Caco-2 (cell line): ENCODE measurements at regions not wholly inside any gene's neighbourhood (a gene's known extent, or its start where the extent isn't known, plus 50 kb on each side); places are given as distances from the start of the nearest gene placed in this dataset.

ENCODE experiments used
- BruUV-seq: library from RNA; stranded (reverse); fragments of 400-500 nt; replicated peaks from 2 replicates; lab custom pipeline; 2021; lab: Mats Ljungman, UMichigan
- CTCF ChIA-PET: fragments of 300-600 bp; sonication (Branson Sonifier 250); formaldehyde crosslinking; loops from one replicate; lab custom pipeline; 2022; ENCODE audit warnings: antibody characterized with exemption; lab: Charles Lee
- POLR2A ChIA-PET: fragments of 300-600 bp; sonication (Branson Sonifier 250); formaldehyde crosslinking; loops from one replicate; lab custom pipeline; 2022; ENCODE audit warnings: antibody characterized with exemption; lab: Charles Lee
- DNase-seq, 2 experiments: peaks; one replicate each; pipeline versions ENCODE4 v3.0.0 to v3.0.0-alpha.2; 2020 to 2022
- H3K27me3 ChIP-seq: replicated peaks from 2 replicates; pipeline ENCODE4 v1.6.0; 2011; ENCODE audit warnings: low read length; ENCODE audit not compliant: control insufficient read depth, insufficient read depth
- H3K36me3 ChIP-seq: 2 replicates; pipeline ENCODE4 v1.5.1; 2011; ENCODE audit warnings: low read length; ENCODE audit not compliant: control insufficient read depth, insufficient read depth
- H3K4me1 ChIP-seq: fragments of 250-450 bp; sonication (Bioruptor Pico); 2 replicates; pipeline ENCODE4 v1.5.1; 2020; ENCODE audit warnings: mild to moderate bottlenecking
- H3K4me3 ChIP-seq: 2 replicates; pipeline ENCODE4 v1.5.1; 2011; ENCODE audit warnings: low read depth, mild to moderate bottlenecking, control low read depth, low read length
- H3K9me3 ChIP-seq: fragments of 250-450 bp; sonication (Bioruptor Pico); 2 replicates; pipeline ENCODE4 v1.5.1; 2020; ENCODE audit warnings: mild to moderate bottlenecking, moderate library complexity
- H3K27ac Mint-ChIP-seq: one replicate; pipeline ENCODE4 v1.8.0; 2022; ENCODE audit warnings: mixed read lengths; ENCODE audit not compliant: unreplicated experiment
- H3K27me3 Mint-ChIP-seq: one replicate; pipeline ENCODE4 v1.8.0; 2022; ENCODE audit warnings: mixed read lengths; ENCODE audit not compliant: insufficient read depth, unreplicated experiment
- H3K36me3 Mint-ChIP-seq: one replicate; pipeline ENCODE4 v1.8.0; 2022; ENCODE audit warnings: mild to moderate bottlenecking, mixed read lengths; ENCODE audit not compliant: insufficient read depth, unreplicated experiment
- H3K4me1 Mint-ChIP-seq: one replicate; pipeline ENCODE4 v1.8.0; 2022; ENCODE audit warnings: low read depth, mixed read lengths; ENCODE audit not compliant: unreplicated experiment
- H3K4me3 Mint-ChIP-seq: one replicate; pipeline ENCODE4 v1.8.0; 2022; ENCODE audit warnings: mild to moderate bottlenecking, moderate library complexity, mixed read lengths; ENCODE audit not compliant: unreplicated experiment
- H3K9me3 Mint-ChIP-seq: one replicate; pipeline ENCODE4 v1.8.0; 2022; ENCODE audit warnings: mixed read lengths; ENCODE audit not compliant: unreplicated experiment
- CTCF ChIP-seq, 2 experiments: fragments of 200-600 bp in 1 of 2; IDR thresholded peaks; 1 replicate in 1 of 2; 2 replicates in 1 of 2; pipeline versions ENCODE4 v1.5.1 to v1.8.0; 2011 to 2022; ENCODE audit warnings: antibody characterized with exemption in 1 of 2, control low read depth in 1 of 2, inconsistent platforms in 1 of 2, low read depth in 1 of 2, low read length in 1 of 2, mild to moderate bottlenecking in 1 of 2, moderate library complexity in 1 of 2; ENCODE audit not compliant: insufficient read depth in 1 of 2, severe bottlenecking in 1 of 2, unreplicated experiment in 1 of 2
- intact Hi-C: fragments of 100-400 bp; cut with micrococcal nuclease; formaldehyde crosslinking; loops from one replicate; pipeline ENCODE4 v1.10.0; 2022; ENCODE audit not compliant: unreplicated experiment

GRCh38 chr5:26535215-26535614, 503.2 kb downstream of the CDH9 start:
- Mint-ChIP-seq H3K4me1 (no peaks in the 10 kb centered on the region), H3K36me3 (no peaks in the 10 kb centered on the region), H3K9me3 (no peaks in the 10 kb centered on the region), H3K4me3 (no peak overlapping the region), H3K27me3 (no peaks in the 10 kb centered on the region), H3K27ac (no peak overlapping the region)
- H3K4me3 ChIP-seq: no peak overlapping the region
- H3K4me1 ChIP-seq: no peaks in the 10 kb centered on the region
- no TSS peak for BruUV-seq
- no peak for TF ChIP-seq CTCF (IDR thresholded peaks at IDR 0.05; ENCODE audit: insufficient read depth in 1 of 2, low read depth in 1 of 2, low read length in 1 of 2, severe bottlenecking in 1 of 2, unreplicated experiment in 1 of 2)
- H3K9me3 ChIP-seq: no peaks in the 10 kb centered on the region
- POLR2A ChIA-PET: no interaction called here
- CTCF ChIA-PET: no interaction called here
- no peaks in the 10 kb centered on the region for H3K27me3 ChIP-seq
- H3K36me3 ChIP-seq: no peaks in the 10 kb centered on the region
- intact Hi-C loops: no loop called here
- no peak for DNase-seq

GRCh38 chr5:26530305-26530704, 508.1 kb downstream of the CDH9 start:
- no peaks in the 10 kb centered on the region for H3K36me3 Mint-ChIP-seq
- no peak overlapping the region for H3K4me3 ChIP-seq
- no peaks in the 10 kb centered on the region for H3K4me1 Mint-ChIP-seq
- ChIA-PET POLR2A (no interaction called here), CTCF (no interaction called here)
- no peaks in the 10 kb centered on the region for H3K27me3 ChIP-seq
- no peak overlapping the region for H3K4me3 Mint-ChIP-seq
- no peaks in the 10 kb centered on the region for H3K9me3 Mint-ChIP-seq
- intact Hi-C loops: no loop called here
- H3K36me3 ChIP-seq: no peaks in the 10 kb centered on the region
- no peak overlapping the region for H3K27ac Mint-ChIP-seq
- H3K27me3 Mint-ChIP-seq: no peaks in the 10 kb centered on the region
- H3K4me1 ChIP-seq: no peaks in the 10 kb centered on the region
- no peaks in the 10 kb centered on the region for H3K9me3 ChIP-seq
- BruUV-seq: no TSS peak
- TF ChIP-seq CTCF (IDR thresholded peaks at IDR 0.05; ENCODE audit: insufficient read depth in 1 of 2, low read depth in 1 of 2, low read length in 1 of 2, severe bottlenecking in 1 of 2, unreplicated experiment in 1 of 2): no peak
- DNase-seq: no peak

GRCh38 chr5:26519245-26519644, 519.1 kb downstream of the CDH9 start:
- Histone ChIP-seq H3K4me3 (no peak overlapping the region), H3K4me1 (no peaks in the 10 kb centered on the region), H3K27me3 (no peaks in the 10 kb centered on the region), H3K9me3 (no peaks in the 10 kb centered on the region), H3K36me3 (no peaks in the 10 kb centered on the region)
- POLR2A ChIA-PET: no interaction called here
- intact Hi-C loops: no loop called here
- H3K36me3 Mint-ChIP-seq: no peaks in the 10 kb centered on the region
- DNase-seq: no peak
- H3K27me3 Mint-ChIP-seq: no peaks in the 10 kb centered on the region
- no peaks in the 10 kb centered on the region for H3K4me1 Mint-ChIP-seq
- TF ChIP-seq CTCF (IDR thresholded peaks at IDR 0.05; ENCODE audit: insufficient read depth in 1 of 2, low read depth in 1 of 2, low read length in 1 of 2, severe bottlenecking in 1 of 2, unreplicated experiment in 1 of 2): no peak
- H3K9me3 Mint-ChIP-seq: no peaks in the 10 kb centered on the region
- CTCF ChIA-PET: no interaction called here
- no TSS peak for BruUV-seq
- no peak overlapping the region for H3K27ac Mint-ChIP-seq
- H3K4me3 Mint-ChIP-seq: no peak overlapping the region
